Stimulated activated CD4-positive, alpha-beta T cell treated with anti-CD3 and anti-CD28 coated beads, TNF-alpha, amount 100 ng/mL, for 1 hour (primary cell): ENCODE measurements at regions not wholly inside any gene's neighbourhood (a gene's known extent, or its start where the extent isn't known, plus 50 kb on each side); places are given as distances from the start of the nearest gene placed in this dataset.

Source experiments
- DNase-seq, 3 donors: peaks; one replicate each; pipeline ENCODE4 v3.0.0-alpha.2; 2020; ENCODE audit warnings: low read depth in 3 of 3, low spot score in 1 of 3

DNA sequence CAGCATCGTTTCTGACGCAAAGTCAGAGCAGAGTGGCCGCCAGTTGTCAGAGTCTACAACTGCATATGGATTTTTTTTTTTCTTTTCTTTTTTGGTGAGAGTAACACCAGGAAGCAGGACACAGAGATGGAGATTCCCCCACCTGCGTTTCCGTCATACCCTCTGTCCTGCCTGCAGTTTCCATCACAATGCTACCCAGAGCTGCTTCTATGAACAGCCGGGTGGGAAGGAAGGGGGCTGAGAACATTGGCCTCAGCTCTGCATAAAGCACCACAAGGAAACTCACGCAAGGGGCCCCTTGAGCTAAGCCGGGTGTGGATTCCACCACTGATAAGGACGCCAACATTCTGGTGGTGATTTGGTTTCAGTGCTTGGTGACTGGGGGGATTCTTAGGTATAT, 183.5 kb upstream of the AFDN start:
- DNase-seq, result no peak

DNA sequence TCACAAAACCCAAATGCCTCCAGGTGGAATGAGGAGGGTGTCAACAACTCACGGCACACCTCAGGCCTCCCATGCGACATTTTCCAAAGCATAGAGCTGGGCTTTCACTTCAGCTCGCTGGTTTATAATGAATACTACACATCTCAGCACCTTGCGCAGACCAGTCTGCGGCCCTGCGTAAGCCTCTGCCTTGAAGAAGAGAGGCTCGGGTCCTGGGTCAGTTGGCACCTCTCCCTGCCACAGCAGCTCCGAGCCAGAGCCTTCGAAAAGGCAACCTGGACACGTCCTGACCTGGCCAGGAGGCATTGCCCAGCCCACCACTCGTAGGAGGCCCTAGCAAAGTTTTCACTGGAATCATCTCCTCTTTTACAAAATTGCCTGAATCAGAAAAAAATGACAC, 183.0 kb upstream of the AFDN start:
- no peak for DNase-seq

DNA sequence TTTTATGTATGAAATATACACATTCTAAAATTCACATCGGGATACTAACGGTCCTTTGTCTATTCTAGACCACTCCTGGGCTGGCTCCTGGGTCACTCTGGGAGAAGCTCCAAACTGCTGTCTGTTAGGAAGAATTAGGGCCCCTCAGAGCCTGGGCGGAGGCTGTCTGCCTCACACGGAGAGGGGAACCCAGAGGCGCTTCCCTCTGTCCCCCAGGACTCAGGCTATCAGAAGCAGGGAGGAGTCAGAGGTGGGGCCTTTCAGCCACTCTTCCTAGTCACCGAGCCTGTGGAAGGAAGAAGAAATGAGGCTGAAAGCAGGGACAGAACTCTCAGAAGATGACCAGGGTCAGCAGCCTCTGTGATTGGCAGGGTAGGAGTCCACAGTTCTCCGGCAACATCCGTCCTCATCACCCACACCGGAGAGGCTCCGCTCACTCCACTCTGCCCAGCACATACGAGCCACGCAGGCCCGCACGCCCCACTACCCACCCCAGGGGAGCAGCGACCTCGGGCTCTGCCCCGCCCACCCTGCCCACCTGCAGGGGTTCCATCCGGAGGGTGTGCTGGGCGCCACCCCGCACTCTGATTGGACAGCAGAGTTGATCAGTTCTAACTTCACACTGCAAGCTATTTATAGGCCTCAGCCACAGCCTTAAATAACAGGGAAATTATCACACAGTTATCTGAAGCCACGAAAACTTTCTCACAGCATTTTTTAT, 182.1 kb upstream of the AFDN start:
- no peak for DNase-seq

DNA sequence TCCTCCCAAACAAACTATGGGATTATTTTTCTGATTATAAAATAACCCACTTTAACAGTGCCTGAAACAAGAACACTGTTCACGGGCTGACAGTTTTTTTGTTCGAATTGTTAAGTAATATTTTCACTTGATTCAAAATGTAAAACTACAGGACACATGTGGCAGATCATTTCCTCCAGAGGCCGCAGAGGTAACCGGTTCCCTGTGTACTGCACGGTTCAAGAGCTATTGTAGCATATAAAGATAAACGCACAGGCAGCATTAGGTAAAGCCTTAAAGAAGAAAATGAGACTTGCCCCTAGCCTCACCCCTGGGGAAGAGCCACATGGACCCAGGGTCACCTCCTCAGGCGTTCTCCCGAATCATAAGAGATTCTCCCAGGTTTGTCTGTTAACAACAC, 181.3 kb upstream of the AFDN start:
- DNase-seq, result no peak

DNA sequence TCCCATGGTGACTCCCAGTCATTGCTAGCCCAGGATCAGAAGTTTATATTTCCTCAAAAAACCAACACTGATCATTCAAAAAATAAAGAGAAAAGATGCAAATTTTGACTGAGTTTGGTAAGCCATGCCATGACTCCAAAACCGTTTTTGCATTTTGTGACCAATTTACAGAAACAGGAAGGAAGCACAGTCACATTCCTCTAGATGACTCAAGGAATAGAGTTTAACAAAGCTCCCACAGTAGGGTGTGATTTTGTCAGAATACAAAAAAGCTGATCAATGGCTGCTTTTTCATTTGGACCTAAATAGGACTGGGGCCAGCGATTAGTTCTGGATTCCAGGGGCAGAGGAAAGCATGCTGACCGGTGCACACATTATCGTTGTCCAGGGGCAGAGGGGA, 179.4 kb upstream of the AFDN start:
- no peak for DNase-seq

DNA sequence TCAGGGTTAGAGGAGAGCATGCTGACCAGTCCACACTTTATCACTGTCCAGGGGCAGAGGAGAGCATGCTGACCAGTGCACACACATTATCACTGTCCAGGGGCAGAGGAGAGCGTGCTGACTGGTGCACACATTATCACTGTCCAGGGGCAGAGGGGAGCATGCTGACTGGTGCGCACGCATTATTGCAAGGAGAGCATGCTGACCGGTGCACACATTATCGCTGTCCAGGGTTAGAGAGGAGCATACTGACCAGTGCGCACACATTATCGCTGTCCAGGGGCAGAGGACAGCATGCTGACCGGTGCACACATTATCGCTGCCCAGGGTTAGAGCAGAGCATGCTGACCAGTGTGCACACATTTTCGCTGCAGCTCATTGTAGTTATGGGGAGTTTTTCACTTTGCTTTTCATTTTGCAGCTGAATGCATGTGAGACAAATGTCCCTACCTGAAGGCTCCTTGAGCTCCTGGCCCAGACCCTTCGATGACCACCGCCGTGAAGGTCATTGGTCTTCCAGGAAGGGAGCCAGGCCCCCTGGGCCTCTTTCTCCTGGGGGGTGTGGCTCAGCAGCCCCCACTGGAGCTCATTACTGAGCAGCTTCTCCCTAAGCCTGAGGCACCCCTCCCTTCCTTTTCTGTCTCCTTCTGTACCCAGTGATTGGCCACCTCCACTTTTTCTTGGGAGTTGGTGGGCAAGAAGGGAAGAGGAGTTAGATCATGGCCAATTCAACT, 178.8 kb upstream of the AFDN start:
- no peak for DNase-seq

- DNase-seq, result no peak
These were observed 178.0 kb upstream of the AFDN start for GRCh38 chr6:167648501-167649278.

- DNase-seq, result no peak
These were observed 177.2 kb upstream of the AFDN start for GRCh38 chr6:167649476-167649875.

GRCh38 chr6:167650730-167651317, 175.9 kb upstream of the AFDN start:
- DNase-seq, result no peak

DNA sequence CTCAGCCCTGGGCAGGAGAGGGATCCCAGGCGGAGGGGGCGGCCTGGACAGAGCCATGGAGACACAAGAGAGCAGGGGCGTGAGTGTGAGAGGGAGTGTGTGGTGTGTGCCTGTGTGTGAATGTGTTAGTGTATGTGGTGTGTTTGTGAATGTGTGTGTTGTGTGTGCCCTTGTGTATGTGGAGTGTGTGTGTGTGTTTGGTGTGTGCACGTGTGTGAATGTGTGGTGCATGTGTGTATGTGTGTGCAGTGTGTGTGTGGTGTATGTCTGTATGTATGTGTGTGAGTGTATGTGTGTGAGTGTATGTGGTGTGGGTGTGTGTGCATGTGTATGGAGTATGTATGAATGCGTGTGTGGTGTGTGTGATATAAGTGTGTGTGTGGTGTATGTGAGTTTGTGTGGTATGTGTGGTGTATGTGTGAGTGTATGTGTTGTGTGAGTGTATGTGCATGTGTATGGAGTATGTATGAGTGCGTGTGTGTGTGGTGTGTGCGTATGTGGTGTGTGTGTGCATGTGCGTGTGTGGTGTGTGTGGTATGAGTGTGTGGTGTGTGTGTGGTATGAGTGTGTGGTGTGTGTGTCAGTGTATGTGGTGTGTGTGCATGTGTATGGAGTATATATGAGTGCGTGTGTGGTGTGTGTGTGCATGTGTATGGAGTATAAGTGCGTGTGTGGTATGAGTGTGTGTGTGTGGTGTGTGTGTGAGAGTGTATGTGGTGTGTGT, 175.2 kb upstream of the AFDN start:
- DNase-seq, result no peak

- DNase-seq, result no peak
These were observed 174.5 kb upstream of the AFDN start for GRCh38 chr6:167652042-167652700.

GRCh38 chr6:167652701-167653095, 174.0 kb upstream of the AFDN start:
- DNase-seq, result no peak

GRCh38 chr6:167653561-167653960, 173.2 kb upstream of the AFDN start:
- no peak for DNase-seq

- no peak for DNase-seq
These were observed 172.3 kb upstream of the AFDN start for GRCh38 chr6:167654389-167654788.

DNA sequence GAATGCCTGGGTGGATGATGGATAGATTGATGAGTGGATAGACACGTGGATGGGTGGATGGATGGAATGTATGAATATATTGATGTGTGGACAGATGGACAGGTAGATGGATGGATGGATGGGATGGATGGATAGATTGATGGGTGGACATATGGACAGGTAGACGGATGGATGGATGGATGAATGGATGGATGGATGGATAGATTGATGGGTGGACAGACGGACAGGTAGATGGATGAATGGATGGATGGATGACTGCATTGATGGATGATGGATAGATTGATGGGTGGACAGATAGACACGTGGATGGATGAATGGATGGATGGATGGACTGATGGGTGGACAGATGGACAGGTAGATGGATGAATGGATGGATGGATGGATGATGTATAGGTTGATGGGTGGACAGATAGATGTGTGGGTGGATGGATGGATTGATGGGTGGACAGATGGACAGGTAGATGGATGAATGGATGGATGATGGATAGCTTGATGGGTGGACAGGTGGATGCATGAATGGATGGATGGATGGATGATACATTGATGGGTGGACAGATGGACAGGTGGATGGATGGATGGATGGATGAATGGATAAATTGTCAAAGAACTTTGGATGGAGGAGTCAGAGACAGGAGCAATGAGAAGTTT, 171.4 kb upstream of the AFDN start:
- DNase-seq, result no peak

GRCh38 chr6:167658106-167658505, 168.6 kb upstream of the AFDN start:
- DNase-seq, result no peak

DNA sequence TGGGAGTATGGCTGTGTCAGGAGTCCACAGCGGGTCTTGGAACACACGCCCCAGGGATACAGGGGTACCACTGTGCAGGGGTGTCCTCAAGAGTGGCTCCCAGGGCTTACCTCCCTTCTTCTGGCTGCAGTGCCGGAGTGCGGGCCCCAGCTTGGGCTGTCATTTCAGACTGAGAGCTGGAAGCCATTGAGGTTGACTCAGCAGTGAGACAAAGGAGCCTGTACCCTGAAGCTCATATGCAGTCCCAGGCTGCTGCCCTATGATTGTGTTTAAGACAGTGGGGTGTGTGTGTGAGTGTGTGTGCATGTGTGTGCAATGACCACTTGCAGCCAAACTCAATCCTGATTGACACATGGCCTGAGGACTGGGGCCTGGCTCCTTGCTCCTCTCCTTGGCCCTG, 167.7 kb upstream of the AFDN start:
- DNase-seq, result no peak

- DNase-seq, result no peak
These were observed 166.3 kb upstream of the AFDN start for GRCh38 chr6:167660424-167660823.

DNA sequence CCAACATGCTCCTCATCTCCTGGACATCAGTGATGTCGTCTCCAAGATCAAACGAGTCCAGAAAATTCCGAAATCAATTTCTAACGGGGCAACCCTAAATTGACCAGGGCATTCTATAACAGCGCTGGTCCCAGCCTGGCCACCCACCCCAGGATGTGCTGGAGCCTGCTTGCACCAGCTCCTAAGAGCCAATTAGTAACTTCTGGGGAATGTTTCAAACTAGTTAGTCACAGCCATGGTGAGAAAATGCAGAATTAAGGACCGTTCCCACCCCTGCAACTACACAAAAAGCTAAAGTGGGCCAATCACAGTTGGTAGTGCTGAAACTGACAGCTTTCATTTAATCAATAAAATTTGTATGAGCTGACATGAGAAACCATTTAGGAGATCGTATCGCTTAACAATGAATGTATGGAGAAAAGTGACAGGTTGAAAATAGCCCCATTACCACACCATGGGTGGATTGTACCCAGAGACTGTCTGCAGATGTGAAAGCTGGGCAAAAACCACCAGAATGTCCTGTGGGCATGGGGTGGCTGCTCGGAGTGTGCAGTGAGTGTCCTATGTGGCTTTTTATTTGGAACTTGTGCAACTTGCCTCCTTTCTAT, 165.7 kb upstream of the AFDN start:
- no peak for DNase-seq
